CD4-positive, alpha-beta T cell treated with Interleukin-6 for 4 hours (primary cell): ENCODE measurements at regions not wholly inside any gene's neighbourhood (a gene's known extent, or its start where the extent isn't known, plus 50 kb on each side); places are given as distances from the start of the nearest gene placed in this dataset.

Experiments
- DNase-seq: peaks from one replicate; pipeline ENCODE4 v3.0.0-alpha.2; 2020; ENCODE audit warnings: mixed read lengths

DNA sequence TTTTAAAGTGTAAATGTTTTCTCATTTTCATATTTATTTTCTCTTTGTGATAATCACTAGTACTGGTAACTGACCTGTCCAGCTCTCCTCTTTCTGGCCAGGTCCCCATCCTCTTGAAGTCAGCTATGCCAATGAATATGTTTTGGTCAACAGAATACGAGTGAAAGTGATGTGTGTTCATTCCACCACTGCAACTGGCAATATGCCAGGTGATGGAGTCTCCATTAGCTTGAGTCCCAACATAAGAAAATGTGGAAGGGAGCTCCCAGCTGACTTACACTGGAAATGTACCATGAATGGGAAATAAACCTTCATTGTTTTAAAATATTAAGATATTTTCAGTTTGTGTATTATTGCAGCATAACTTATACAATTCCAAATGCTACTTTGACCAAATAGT lies 75.8 kb downstream of the CCDC34 start:
- DNase-seq: no peak

DNA sequence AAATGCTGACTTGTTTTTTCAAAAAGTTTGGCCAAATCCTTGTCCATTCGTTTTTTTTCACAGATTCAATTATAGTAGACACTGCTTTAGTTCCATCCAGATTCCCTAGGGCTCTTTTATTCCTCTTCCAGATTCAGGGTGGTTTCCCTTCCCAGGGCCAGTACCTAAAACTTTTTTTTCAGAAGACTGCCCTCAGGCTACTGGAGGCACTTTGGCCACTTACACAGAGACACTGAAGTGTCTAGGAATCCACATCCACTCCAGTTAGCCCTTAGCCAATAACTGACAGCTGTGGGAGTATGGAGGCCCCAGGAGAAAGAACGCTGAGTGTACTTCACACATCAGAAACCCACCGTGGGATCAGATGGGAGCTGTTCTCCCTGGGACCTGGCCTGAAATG lies 77.3 kb downstream of the CCDC34 start:
- DNase-seq: no peak

DNA sequence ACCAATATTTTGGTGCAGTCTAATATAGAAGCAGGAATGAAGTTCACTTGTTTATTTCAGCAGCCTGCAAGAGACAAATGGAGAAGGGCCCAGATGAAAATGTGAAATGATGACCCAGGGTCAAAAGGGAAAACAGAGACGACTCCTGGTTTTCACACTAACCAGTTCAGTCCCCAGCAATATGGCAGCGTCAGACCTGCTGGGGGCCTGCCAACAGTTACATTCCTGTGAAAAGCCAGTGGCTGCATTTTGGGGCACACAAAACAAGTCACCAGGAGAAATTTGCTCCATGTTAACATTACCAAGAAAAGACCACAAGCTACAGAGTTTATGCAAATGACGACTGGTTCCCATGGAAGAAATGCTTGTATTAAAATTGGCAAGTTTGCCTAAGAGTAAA lies 80.2 kb downstream of the CCDC34 start:
- no peak for DNase-seq

DNA sequence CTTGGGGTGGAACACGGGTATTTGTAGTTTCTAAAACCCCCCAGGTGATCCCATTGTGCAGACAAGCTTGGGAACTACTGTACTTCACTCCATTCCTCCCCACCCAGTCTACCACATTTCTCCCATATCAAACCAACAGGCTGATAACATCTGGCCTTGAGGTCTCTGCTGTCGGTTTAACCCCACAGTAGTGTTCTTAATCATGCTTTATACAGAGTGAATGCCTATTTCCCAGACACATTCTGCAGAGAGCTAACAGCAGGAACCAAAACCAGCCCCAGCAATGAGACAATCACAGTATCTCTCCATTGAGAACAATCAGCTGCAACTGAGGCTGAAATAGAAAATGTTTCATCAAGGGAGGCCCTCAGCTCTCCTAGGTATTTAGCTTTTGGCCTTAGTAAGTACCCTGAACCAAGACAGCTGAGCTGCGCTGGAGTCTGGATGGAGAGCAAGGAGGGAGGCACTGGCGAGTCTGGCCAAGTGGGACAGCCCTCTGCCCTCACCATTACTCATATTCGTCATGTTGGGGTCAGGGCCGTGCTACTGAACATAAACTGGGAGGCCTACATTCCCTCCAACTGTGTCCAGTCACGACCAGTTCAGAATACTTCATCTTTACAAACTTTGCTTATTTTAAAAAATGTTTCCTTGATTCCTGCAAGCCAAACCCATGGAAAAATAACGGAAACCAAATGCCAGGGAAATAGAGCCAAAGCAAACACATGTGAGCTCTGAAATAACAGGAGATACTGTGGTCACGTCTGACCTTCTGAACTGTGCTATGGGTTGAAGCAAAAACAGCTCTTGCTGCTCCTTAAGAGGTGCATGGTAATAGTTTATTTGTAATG lies 81.0 kb downstream of the CCDC34 start:
- no peak for DNase-seq

DNA sequence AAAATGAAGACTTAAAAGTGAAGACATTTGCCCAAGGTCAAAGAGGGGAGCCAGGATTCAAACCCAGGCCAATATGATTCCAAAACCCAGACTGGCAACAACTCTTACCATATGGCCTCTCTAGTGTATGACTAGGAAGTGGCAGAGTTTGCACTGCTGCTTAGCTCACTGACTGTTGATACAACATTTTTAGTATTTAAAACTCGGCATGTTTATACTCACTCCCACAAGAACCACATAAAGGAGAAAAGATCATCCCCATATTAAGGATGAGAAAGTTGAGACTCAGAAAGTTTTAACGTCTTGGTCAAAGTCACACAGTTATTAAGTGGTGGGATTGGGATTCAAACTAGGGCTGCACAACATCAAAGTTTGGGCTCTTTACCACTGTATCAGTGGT lies 81.7 kb downstream of the CCDC34 start:
- no peak for DNase-seq

DNA sequence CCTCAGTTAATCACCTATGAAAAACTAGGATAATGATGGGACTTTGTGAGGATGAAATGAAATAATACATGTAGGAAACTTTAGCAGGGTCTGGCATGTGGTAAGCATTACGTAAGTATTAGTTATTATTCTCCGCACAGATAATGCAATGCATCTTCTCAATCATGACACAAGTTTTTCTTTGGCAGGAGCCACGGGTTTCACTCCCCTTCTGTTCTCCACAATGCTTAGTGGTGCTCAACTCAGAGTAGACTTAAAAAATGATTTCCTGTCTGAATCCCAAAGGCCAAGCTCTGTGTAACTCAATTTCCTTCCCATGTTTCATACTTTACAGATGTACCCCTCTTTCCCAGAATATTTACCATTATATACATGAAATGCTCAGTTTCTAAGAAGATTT lies 82.9 kb downstream of the CCDC34 start:
- DNase-seq: no peak

DNA sequence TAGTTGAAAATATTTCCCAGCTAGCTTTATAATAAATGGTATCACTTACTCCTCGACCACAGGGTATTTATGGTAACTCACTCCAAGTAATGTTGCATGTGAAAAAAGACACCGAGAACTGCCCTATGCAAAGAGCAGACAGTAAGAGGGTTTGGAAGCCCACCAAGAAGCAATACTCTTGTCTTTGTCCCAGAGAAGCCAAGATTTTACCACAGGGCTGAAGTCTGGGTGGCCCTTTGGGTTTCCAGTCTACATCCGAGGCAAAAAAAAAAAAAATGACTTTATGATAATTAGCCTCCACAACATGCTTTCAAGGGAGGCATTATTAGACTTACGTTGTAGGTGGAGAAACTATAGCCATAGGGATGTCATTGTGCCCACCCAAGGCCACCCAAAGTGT lies 83.6 kb downstream of the CCDC34 start:
- DNase-seq: no peak

DNA sequence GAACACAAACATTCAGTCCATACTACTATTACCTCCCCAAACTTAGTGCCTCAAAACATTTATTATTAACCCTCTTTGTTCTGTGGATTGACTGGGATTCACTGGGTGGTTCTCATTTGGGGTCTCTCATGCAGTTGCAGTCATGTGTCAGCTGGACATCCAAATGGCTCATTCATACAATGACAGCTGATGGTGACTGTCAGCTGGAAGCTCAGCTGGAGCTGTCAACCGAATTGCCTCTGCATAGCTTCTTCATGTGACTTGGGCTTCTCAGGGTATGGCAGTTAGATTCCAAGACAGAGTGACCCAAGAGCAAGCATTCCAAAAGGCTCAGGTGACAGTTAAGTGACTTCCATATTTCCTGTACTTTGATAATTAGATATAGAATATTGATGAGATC lies 85.2 kb downstream of the CCDC34 start:
- no peak for DNase-seq

DNA sequence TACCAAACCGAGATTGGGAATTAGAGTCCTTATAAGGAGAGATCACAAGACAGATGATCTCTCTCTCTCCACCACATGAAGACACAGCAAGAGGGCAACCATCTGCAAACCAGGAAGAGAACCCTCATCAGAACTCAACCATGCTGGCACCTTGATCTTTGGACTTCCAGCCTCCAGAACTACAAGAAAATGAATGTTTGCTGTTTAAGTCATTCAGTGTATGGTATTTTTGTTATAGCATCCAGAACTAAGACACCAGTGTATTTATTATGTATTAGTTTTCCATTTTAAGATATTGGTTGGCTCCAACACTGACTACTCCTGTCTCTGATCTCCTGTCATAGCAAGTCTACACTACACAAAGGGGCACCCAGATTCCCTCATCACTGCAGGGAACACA lies 86.9 kb downstream of the CCDC34 start:
- no peak for DNase-seq

DNA sequence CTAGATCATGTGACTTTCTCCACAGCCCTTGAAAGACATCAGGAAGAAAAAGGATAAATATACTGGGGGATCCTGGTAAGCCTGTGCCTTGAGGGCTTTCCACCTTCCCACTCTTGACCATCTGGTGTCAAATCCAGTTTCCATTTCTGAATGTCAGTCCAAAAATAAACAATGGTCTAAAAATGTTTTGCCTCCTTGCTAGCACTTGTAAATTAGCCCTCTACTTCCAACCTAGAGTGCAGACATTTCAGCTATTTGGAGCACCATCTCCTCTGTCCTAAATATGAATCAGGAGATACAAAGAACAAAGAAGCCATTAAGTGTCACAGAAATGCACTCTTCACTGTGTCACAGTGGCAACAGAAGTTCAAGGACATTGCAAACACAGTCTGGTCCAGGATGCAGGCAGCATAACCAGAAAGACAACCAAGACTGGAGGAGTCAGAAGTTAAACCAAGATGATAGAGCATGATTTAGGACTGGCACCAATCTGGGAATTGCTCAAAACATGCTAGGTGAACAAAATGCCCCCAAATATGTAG lies 88.1 kb downstream of the CCDC34 start:
- DNase-seq: no peak

DNA sequence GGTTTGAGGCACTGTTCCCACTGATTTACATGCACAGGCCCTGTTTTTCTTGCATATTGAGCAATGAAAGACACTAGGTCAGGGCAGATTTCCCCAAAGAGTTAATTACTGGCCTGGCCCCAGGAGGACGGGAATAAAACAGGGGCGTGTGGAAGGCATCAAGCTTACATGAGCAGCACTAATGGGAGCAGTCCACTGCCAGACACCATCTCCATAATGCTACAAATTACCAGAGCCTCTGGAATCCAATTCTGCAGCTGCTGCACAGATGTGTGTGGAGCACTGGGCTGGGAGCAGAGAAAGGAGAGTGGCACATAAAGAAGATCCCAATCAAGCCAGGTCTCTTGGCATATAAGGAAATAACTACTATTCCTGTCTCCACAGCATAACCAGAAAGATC lies 96.9 kb downstream of the CCDC34 start:
- DNase-seq: no peak

DNA sequence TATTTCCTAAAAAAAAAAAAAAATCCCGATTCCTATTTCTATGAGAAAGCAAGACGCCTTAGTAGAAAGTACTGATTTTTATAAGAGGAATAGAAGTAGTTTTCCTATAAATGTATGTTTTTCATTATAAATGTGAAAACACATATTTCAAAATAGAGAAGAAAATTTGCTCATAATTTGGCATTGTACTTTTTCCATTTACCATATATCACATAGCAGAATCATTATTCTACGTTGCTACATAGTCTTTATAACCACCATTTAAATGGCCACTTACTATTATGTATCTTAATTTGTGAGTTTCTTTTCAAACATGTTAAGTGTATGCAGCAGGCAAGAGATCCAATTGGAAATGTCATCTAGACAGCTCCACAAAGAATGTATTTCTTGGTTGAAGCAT lies 99.0 kb downstream of the CCDC34 start:
- no peak for DNase-seq

DNA sequence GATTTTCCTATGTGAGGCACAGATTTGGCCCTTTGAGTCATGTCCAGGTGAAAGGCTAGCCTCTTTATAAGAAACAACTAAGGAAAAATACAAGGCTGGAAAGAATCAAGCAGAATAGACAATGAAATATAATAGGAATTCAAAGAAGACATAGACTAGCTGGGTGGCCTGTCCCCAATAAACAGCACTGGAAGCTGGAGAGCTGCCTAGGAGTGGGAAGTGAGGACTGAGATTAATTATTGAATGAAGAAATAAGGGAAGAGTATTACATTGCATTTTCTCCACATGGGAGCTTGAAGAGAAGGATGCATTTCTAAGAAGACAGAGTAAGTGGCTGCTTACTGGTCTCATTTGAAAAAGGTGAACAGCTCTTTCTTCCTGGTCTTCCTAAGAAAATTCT lies 100.0 kb downstream of the CCDC34 start:
- DNase-seq: no peak

DNA sequence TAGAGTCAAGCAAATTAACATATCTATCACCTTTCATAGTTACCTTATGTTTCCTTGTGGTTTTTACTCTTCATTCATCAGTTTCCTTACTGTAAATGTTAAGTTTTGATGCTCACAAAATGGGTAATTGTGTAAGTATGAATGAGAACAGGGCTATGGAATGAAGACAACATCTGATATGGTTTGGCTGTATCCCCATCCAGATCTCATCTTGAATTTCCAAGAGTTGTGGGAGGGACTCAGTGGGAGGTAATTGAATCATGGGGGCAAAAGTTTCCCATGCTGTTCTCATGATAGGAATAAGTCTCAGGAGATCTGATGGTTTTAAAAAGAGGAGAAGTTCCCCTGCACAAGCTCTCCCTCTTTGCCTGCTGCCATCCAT lies 107.6 kb downstream of the CCDC34 start:
- no peak for DNase-seq

DNA sequence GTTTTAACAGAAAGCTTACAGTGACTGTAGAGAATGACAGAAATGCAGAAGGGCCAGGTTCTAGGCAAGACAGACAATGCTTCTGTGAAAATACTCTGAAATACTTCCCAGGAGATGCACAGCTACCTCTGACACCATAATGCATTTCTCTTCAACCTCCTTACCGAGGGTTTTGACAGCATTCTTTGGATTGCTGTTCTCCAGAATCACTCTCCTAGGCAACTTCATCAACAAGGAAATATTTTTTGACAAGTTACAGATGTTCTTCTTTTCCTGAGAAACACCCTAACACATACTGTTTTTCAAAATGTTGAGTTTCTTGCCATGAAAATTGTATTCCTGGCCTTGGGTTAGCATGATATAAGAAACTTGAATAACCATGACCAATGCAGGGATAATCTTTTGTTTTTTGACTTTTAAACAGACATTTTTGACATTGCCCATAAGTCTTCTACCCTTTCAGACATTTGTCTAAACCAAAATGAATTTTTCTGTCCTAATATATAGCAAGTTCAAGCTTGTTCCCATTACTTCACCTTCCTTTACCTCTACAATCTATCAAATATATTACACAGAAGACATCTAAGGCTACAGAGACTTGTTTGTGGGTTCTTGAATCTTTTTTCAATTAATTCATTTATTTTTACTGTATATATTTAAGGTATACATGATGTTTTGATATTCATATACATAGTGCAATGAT lies 108.1 kb downstream of the CCDC34 start:
- no peak for DNase-seq

DNA sequence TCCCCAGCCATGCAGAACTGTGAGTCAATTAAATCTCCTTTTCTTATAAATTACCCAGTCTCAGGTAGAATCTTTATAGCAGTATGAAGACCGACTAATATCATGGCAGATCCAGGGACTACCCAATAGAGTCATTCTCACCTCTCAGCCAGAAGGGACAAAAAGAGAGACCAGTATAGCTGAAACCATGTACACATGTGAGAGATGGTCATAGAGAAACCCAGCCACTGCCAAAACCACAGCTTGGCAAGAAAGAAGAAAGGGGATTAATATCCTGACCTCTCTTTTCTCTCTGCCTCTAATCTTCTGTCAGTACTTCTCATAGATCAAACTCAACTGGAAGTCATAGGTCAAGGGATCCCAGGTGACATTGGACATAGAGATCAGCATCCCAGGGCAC lies 109.8 kb downstream of the CCDC34 start:
- no peak for DNase-seq

DNA sequence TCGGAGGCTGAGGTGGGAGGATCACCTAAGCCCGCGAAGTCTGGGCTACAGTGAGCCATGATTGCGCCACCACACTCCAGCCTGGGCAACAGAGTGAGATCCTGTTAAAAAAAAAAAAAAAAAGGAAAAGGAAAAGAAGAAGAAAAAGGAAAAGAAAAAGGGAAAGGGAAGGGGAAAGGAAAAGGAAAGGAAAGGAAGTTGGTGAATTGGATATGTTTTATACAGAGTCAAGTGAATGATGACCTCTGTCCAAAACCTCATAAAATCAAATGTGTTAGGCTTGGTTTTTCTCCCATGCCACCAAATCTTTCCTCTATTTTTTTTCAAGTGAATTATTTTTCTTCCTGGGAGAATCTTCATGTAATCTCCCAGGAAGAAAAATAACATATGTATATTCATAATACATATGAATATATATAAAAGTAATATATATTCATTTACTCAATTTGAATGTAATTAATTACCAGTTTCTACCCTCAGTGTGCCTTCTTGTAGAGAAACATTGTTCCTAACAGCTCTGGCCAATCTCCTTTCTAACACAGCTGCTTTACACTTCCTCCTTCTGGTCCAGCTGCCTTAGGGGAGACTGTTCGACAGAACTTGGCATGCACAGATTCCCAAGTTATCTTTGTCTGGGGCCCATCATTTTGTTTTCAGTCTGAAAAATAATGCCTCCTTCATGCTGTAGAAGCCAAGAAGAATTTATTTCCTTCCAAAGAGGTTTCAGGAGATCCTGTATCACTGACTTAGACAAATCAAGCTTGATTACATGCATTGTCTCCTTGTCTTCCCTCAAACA lies 111.9 kb downstream of the CCDC34 start:
- DNase-seq: no peak

DNA sequence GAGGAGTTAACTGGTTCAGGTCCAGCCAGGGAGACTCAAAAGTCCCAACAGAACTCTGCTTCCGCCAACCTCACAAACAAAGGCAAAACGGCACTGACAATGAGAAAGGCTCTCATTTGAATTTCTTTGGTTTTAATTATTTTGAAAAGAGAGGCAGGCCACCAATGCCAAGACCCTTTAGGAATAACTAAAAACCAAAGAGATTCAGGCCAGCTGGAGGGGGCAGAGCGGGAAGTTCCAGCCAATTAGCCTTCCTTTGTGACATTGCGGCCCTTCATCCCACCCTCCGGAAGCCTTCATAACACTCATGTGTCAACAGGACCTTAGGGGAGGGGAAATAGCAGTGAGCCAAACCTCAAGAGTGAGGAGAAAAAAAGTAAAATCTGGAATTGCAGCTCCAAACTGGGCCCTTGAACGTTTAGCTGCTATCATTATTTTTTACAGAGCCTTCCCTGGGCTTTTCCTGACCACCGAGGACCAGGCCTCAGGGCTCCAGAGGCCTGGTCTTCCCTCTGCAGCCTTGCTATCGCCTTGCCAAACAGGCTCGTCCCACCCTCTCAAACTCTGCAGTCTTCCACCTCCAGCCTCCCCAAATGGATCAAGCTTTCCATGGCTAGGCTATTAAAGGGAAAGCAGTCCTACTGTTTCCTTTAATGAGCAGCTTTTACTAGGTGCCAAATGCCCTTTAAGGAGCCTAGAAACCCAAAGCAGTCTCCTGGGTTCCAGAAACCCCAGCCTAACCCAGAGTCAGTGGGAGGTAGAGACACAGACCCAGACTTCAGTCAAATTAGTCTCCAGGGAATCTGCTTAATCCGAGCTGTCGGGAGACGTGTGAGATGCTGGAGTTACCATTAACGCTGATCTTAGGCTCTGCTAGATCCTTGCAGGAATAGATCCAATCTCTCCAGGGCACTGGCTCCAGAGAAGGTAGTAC lies 114.2 kb downstream of the CCDC34 start:
- no peak for DNase-seq

DNA sequence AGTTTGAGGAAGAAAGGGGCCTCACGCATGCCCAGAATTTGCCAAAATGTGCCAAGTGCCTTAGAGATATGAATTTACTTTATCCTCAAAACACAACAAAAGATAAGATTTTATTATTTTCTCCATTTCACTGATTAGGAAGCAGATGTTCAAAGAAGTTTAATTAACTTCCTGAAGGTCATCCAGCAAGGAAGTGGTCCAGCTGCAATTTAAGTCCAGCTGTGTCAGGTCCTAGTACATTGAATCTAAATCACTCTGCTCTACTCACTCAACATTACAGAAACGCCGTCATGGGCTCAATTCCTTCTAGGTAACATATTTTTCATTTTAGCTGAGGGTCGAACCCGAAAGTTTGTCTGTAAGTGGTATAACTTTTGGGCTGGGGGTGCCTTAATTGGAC lies 115.4 kb downstream of the CCDC34 start:
- DNase-seq: no peak

DNA sequence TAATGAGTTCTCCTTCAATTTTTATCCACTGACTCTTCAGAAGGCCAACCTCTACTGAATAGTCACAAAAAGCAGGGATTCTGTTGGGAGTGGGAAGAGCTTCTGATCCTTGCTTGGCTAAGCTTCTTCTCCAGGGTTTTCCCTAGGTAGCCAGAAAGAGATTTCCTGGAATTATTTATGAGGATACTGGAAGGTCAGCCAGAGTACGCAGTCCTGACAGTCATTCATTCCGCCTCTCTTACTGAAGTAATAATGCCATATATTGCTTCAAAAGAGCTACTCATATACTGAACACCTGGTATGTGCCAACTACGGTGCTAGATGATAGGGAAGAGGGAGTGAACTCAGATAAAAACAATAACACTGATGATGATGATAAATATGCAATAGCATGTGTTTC lies 116.1 kb downstream of the CCDC34 start:
- DNase-seq: no peak

DNA sequence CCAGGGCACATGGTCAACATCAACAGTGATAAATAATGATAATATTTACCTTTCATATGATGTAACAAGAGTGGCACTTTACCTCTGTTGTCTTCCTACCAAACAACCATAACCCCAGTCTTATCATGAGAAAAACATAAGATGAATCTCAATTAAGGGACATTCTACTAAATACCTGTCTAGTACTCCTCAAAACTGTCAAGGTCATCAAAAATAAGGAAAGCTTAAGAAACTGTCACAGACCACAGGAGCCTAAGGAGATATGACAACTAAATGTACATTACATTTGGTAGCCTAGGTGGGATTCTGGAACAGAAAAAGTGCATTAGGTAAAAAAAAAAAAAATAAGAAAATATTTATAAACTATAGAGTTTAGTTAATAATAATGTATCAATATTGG lies 118.1 kb downstream of the CCDC34 start:
- no peak for DNase-seq

DNA sequence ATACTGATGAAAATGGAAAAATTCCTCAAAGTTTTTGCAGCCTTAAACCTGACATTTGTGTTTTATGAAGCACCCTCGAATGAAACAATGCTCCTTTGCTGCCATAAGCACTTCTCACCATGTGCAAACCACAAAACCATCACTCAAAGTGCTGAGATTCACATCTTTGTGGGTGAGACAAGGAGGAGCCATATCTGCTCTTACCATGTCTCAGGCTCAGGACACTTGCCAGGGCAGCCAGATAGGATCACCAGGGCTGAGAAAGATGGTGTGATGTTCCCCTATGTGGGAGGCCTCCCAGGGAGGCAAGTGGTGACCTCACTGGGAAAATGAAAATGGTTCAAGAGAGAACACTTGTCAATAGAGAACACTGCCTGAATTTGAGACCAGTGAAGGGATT lies 120.4 kb downstream of the CCDC34 start:
- DNase-seq: no peak
